ENCODE measurements at regions not wholly inside any gene's neighbourhood (a gene's known extent, or its start where the extent isn't known, plus 50 kb on each side); places are given as distances from the start of the nearest gene placed in this dataset.

GRCh38 chr15:93859176-93859575 is 372.2 kb upstream of the MCTP2 start:
- DNase-seq (no peak), ATAC-seq (no peak)
- intact Hi-C loops (cut with micrococcal nuclease) = no loop called here

- no peak for ATAC-seq
- intact Hi-C loops (cut with micrococcal nuclease) = no loop called here
Measured at GRCh38 chr15:93855181-93855826, 376.1 kb upstream of the MCTP2 start.

GRCh38 chr15:93854088-93854487 is 377.3 kb upstream of the MCTP2 start:
- no peak for ATAC-seq
- no peak for DNase-seq
- intact Hi-C loops (cut with micrococcal nuclease) = no loop called here

More at GRCh38 chr15:93855181-93855826, 376.1 kb upstream of the MCTP2 start:
- DNase-seq = no peak

- no peak for ATAC-seq
- no peak for DNase-seq
- intact Hi-C loops (cut with micrococcal nuclease) = no loop called here
Measured at GRCh38 chr15:93852761-93853160, 378.6 kb upstream of the MCTP2 start.

GRCh38 chr15:93848490-93848889 is 382.9 kb upstream of the MCTP2 start:
- ATAC-seq = no peak
- DNase-seq = no peak
- intact Hi-C loops (cut with micrococcal nuclease) = no loop called here

GRCh38 chr15:93848076-93848475 is 383.3 kb upstream of the MCTP2 start:
- no peak for DNase-seq
- ATAC-seq = no peak
- intact Hi-C loops (cut with micrococcal nuclease) = no loop called here

- no peak for DNase-seq
- no peak for ATAC-seq
Measured at GRCh38 chr15:93846148-93846547, 385.2 kb upstream of the MCTP2 start.

GRCh38 chr15:93837450-93837849 is 393.9 kb upstream of the MCTP2 start:
- no peak for ATAC-seq
- intact Hi-C loops (cut with micrococcal nuclease) = no loop called here
- no peak for DNase-seq

More at GRCh38 chr15:93846148-93846547, 385.2 kb upstream of the MCTP2 start:
- intact Hi-C loops (cut with micrococcal nuclease) = no loop called here

- intact Hi-C loops (cut with micrococcal nuclease) = no loop called here
- DNase-seq (no peak), ATAC-seq (no peak)
Measured at GRCh38 chr15:93835344-93835743, 396.0 kb upstream of the MCTP2 start.

GRCh38 chr15:93831641-93832040 is 399.7 kb upstream of the MCTP2 start:
- DNase-seq (no peak), ATAC-seq (no peak)
- intact Hi-C loops (cut with micrococcal nuclease) = no loop called here

- DNase-seq (no peak), ATAC-seq (no peak)
- intact Hi-C loops (cut with micrococcal nuclease) = no loop called here
Measured at GRCh38 chr15:93830221-93831080, 400.9 kb upstream of the MCTP2 start.

GRCh38 chr15:93829115-93829870 is 402.1 kb upstream of the MCTP2 start:
- peak; percentile 87 for ATAC-seq
- DNase-seq = no peak
- intact Hi-C loops (cut with micrococcal nuclease) = no loop called here

GRCh38 chr15:93826790-93827189 is 404.6 kb upstream of the MCTP2 start:
- ATAC-seq (peak; percentile 87), DNase-seq (peak; percentile 36)
- intact Hi-C loops (cut with micrococcal nuclease) = no loop called here

- ATAC-seq (no peak), DNase-seq (no peak)
- intact Hi-C loops (cut with micrococcal nuclease) = no loop called here
Measured at GRCh38 chr15:93826293-93826692, 405.1 kb upstream of the MCTP2 start.

GRCh38 chr15:93825682-93826081 is 405.7 kb upstream of the MCTP2 start:
- ATAC-seq (no peak), DNase-seq (no peak)
- intact Hi-C loops (cut with micrococcal nuclease) = no loop called here

- DNase-seq = no peak
- intact Hi-C loops (cut with micrococcal nuclease) = no loop called here
- ATAC-seq = no peak
Measured at GRCh38 chr15:93823971-93824913, 407.1 kb upstream of the MCTP2 start.

- DNase-seq (no peak), ATAC-seq (no peak)
- intact Hi-C loops (cut with micrococcal nuclease) = no loop called here
Measured at GRCh38 chr15:93820566-93820965, 410.8 kb upstream of the MCTP2 start.

GRCh38 chr15:93819826-93820225 is 411.5 kb upstream of the MCTP2 start:
- intact Hi-C loops (cut with micrococcal nuclease) = no loop called here
- no peak for ATAC-seq
- DNase-seq = no peak

- intact Hi-C loops (cut with micrococcal nuclease) = no loop called here
- DNase-seq = no peak
Measured at GRCh38 chr15:93816815-93817214, 414.5 kb upstream of the MCTP2 start.

More at GRCh38 chr15:93816815-93817214, 414.5 kb upstream of the MCTP2 start:
- no peak for ATAC-seq

All from left ventricle myocardium superior (tissue), 1 donor.